K562 (cell line): ENCODE measurements at regions not wholly inside any gene's neighbourhood (a gene's known extent, or its start where the extent isn't known, plus 50 kb on each side); places are given as distances from the start of the nearest gene placed in this dataset.

Experiments used
- CBFB ChIP-seq: sonication (generic); formaldehyde crosslinking; IDR thresholded peaks from 2 replicates; pipeline ENCODE4 v1.4.0; 2020; ENCODE audit warnings: mild to moderate bottlenecking, missing genetic modification reagents
- CBX3 ChIP-seq, 2 experiments: IDR thresholded peaks; 1 replicate in 1 of 2; 2 replicates in 1 of 2; pipeline ENCODE4 v1.6.1; 2012; ENCODE audit warnings: inconsistent platforms in 2 of 2, low read length in 2 of 2, borderline replicate concordance in 1 of 2, control low read depth in 1 of 2
- SREBF1 ChIP-seq: fragments of 150-350 bp; IDR thresholded peaks from 2 replicates; pipeline ENCODE4 v1.6.1; 2014; ENCODE audit warnings: antibody characterized with exemption, low read depth, low read length, borderline replicate concordance

DNA sequence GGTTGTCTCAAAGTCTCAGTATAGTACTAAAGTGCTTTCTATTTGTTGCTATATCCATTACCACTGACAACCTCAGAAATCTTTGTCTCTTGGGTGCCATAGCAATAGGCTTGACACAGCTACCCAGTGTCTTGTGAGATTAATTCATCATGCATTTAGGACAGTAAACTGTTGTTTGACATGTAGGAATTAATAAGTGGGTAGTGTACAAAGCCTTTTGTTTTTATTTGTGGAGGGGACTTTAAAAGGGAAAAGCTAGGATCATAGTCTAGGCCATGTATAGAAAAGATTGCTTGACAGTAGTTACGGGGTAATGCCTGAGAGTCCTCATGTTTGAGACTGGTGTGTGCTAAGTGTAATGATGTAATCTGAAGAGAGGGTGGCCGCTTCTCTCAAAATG, 102.6 kb upstream of the AGR3 start:
- TF ChIP-seq SREBF1 (no peak), CBFB (CRISPR knock-in tag) (no peak), CBX3 (IDR thresholded peaks at IDR 0.05; ENCODE audit: borderline replicate concordance in 1 of 2, low read length in 2 of 2) (no peak)
